Endothelial cell (in vitro differentiated cells): ENCODE measurements at regions not wholly inside any gene's neighbourhood (a gene's known extent, or its start where the extent isn't known, plus 50 kb on each side); places are given as distances from the start of the nearest gene placed in this dataset.

Experiments used
- DNase-seq: peaks from one replicate; pipeline ENCODE4 v3.0.0; 2021; ENCODE audit warnings: low spot score
- H3K27ac Mint-ChIP-seq: one replicate; pipeline ENCODE4 v1.8.0; 2021; ENCODE audit warnings: mixed read lengths, inconsistent platforms; ENCODE audit not compliant: unreplicated experiment
- H3K27me3 Mint-ChIP-seq: one replicate; pipeline ENCODE4 v1.8.0; 2021; ENCODE audit warnings: mild to moderate bottlenecking, moderate library complexity, mixed read lengths, inconsistent platforms; ENCODE audit not compliant: unreplicated experiment
- H3K36me3 Mint-ChIP-seq: one replicate; pipeline ENCODE4 v1.8.0; 2021; ENCODE audit warnings: mild to moderate bottlenecking, low read depth, mixed read lengths, inconsistent platforms; ENCODE audit not compliant: unreplicated experiment
- H3K4me1 Mint-ChIP-seq: one replicate; pipeline ENCODE4 v1.8.0; 2021; ENCODE audit warnings: mild to moderate bottlenecking, mixed read lengths, inconsistent platforms; ENCODE audit not compliant: unreplicated experiment
- H3K4me3 Mint-ChIP-seq: one replicate; pipeline ENCODE4 v1.8.0; 2021; ENCODE audit warnings: mild to moderate bottlenecking, mixed read lengths, inconsistent platforms; ENCODE audit not compliant: unreplicated experiment
- H3K9me3 Mint-ChIP-seq: one replicate; pipeline ENCODE4 v1.8.0; 2021; ENCODE audit warnings: mixed read lengths, inconsistent platforms; ENCODE audit not compliant: unreplicated experiment
- CTCF ChIP-seq: fragments of 200-600 bp; sonication (generic); IDR thresholded peaks from one replicate; pipeline ENCODE4 v1.5.0; 2021; ENCODE audit warnings: antibody characterized with exemption; ENCODE audit not compliant: unreplicated experiment

- Mint-ChIP-seq H3K36me3 (no peaks in the 10 kb centered on the region), H3K27ac (no peak overlapping the region), H3K4me3 (no peak overlapping the region), H3K27me3 (no peaks in the 10 kb centered on the region), H3K9me3 (no peaks in the 10 kb centered on the region), H3K4me1 (peaks cover 6% of the 10 kb centered on the region)
- no peak for TF ChIP-seq CTCF
- DNase-seq: no peak
These were observed 1092.3 kb upstream of the NXPH2 start for GRCh38 chr2:139872503-139872902.

GRCh38 chr2:139872032-139872431 is 1091.8 kb upstream of the NXPH2 start:
- Mint-ChIP-seq H3K9me3 (no peaks in the 10 kb centered on the region), H3K4me3 (no peak overlapping the region), H3K4me1 (peaks cover 6% of the 10 kb centered on the region), H3K27me3 (no peaks in the 10 kb centered on the region), H3K27ac (no peak overlapping the region), H3K36me3 (no peaks in the 10 kb centered on the region)
- DNase-seq: no peak
- no peak for TF ChIP-seq CTCF

- no peak overlapping the region for H3K27ac Mint-ChIP-seq
- peaks cover 2% of the 10 kb centered on the region for H3K4me1 Mint-ChIP-seq
- no peak for TF ChIP-seq CTCF
- DNase-seq: no peak
- no peaks in the 10 kb centered on the region for H3K9me3 Mint-ChIP-seq
- no peak overlapping the region for H3K4me3 Mint-ChIP-seq
- no peaks in the 10 kb centered on the region for H3K36me3 Mint-ChIP-seq
- H3K27me3 Mint-ChIP-seq: no peaks in the 10 kb centered on the region
These were observed 1087.5 kb upstream of the NXPH2 start for GRCh38 chr2:139867601-139868226.

- H3K27me3 Mint-ChIP-seq: no peaks in the 10 kb centered on the region
- no peaks in the 10 kb centered on the region for H3K9me3 Mint-ChIP-seq
These were observed 1084.7 kb upstream of the NXPH2 start for GRCh38 chr2:139864821-139865302.

More at GRCh38 chr2:139864821-139865302, 1084.7 kb upstream of the NXPH2 start:
- TF ChIP-seq CTCF: no peak
- Mint-ChIP-seq H3K27ac (no peak overlapping the region), H3K4me1 (peaks cover 2% of the 10 kb centered on the region), H3K4me3 (no peak overlapping the region), H3K36me3 (no peaks in the 10 kb centered on the region)
- DNase-seq: no peak
